Progenitor cell of endocrine pancreas (in vitro differentiated cells): ENCODE measurements at regions not wholly inside any gene's neighbourhood (a gene's known extent, or its start where the extent isn't known, plus 50 kb on each side); places are given as distances from the start of the nearest gene placed in this dataset.
"Not testable (repeated sequence)": the region's sequence is repeated elsewhere in the genome, so short reads cannot be mapped to it uniquely, and the experiment has no call there.

Source experiments
- DNase-seq: peaks from one replicate; pipeline ENCODE4 v3.0.0; 2021; ENCODE audit warnings: low spot score; ENCODE audit not compliant: unreplicated experiment
- H3K27ac Mint-ChIP-seq: 2 replicates; pipeline ENCODE4 v1.8.0; 2021; ENCODE audit warnings: mild to moderate bottlenecking, moderate library complexity, mixed read lengths
- H3K27me3 Mint-ChIP-seq: 2 replicates; pipeline ENCODE4 v1.8.0; 2021; ENCODE audit warnings: mixed read lengths
- H3K36me3 Mint-ChIP-seq: 2 replicates; pipeline ENCODE4 v1.8.0; 2022; ENCODE audit warnings: mixed read lengths; ENCODE audit not compliant: insufficient read depth
- H3K4me1 Mint-ChIP-seq: 2 replicates; pipeline ENCODE4 v1.8.0; 2021; ENCODE audit warnings: low read depth, mixed read lengths
- H3K4me3 Mint-ChIP-seq: 2 replicates; pipeline ENCODE4 v1.8.0; 2021; ENCODE audit warnings: low read depth, mild to moderate bottlenecking, moderate library complexity, mixed read lengths
- H3K9me3 Mint-ChIP-seq: 2 replicates; pipeline ENCODE4 v1.8.0; 2021; ENCODE audit warnings: low read depth, mixed read lengths
- CTCF ChIP-seq: fragments of 200-600 bp; sonication (generic); IDR thresholded peaks from one replicate; pipeline ENCODE4 v1.5.0; 2021; ENCODE audit warnings: antibody characterized with exemption, mild to moderate bottlenecking; ENCODE audit not compliant: unreplicated experiment

GRCh38 chr1:182331387-182331786 lies 60.2 kb downstream of the GLUL start:
- H3K4me3 Mint-ChIP-seq = no peak overlapping the region
- DNase-seq = no peak
- peaks cover 2% of the 10 kb centered on the region for H3K4me1 Mint-ChIP-seq
- no peaks in the 10 kb centered on the region for H3K27me3 Mint-ChIP-seq
- no peaks in the 10 kb centered on the region for H3K9me3 Mint-ChIP-seq
- no peak overlapping the region for H3K27ac Mint-ChIP-seq
- TF ChIP-seq CTCF = no peak
- H3K36me3 Mint-ChIP-seq = no peaks in the 10 kb centered on the region

GRCh38 chr1:182330303-182330702 lies 61.3 kb downstream of the GLUL start:
- no peak for DNase-seq
- Mint-ChIP-seq H3K36me3 (no peaks in the 10 kb centered on the region), H3K9me3 (no peaks in the 10 kb centered on the region), H3K27me3 (no peaks in the 10 kb centered on the region), H3K4me3 (no peak overlapping the region), H3K4me1 (peaks cover 2% of the 10 kb centered on the region), H3K27ac (no peak overlapping the region)
- no peak for TF ChIP-seq CTCF

- Mint-ChIP-seq H3K27me3 (no peaks in the 10 kb centered on the region), H3K4me3 (no peak overlapping the region), H3K4me1 (peaks cover 2% of the 10 kb centered on the region), H3K36me3 (no peaks in the 10 kb centered on the region), H3K27ac (no peak overlapping the region), H3K9me3 (no peaks in the 10 kb centered on the region)
- no peak for DNase-seq
- no peak for TF ChIP-seq CTCF
Measured at GRCh38 chr1:182329471-182329870, 62.1 kb downstream of the GLUL start.

- Mint-ChIP-seq H3K9me3 (no peaks in the 10 kb centered on the region), H3K4me3 (no peak overlapping the region), H3K36me3 (no peaks in the 10 kb centered on the region), H3K4me1 (no peaks in the 10 kb centered on the region), H3K27ac (no peak overlapping the region), H3K27me3 (no peaks in the 10 kb centered on the region)
- no peak for TF ChIP-seq CTCF
- DNase-seq = no peak
Measured at GRCh38 chr1:182328591-182328990, 63.0 kb downstream of the GLUL start.

GRCh38 chr1:182325339-182325738 lies 66.3 kb downstream of the GLUL start:
- no peaks in the 10 kb centered on the region for H3K4me1 Mint-ChIP-seq
- no peak overlapping the region for H3K27ac Mint-ChIP-seq

GRCh38 chr1:182321532-182321931 lies 70.1 kb downstream of the GLUL start:
- H3K4me3 Mint-ChIP-seq, H3K27ac Mint-ChIP-seq, H3K27me3 Mint-ChIP-seq, DNase-seq, H3K36me3 Mint-ChIP-seq, H3K4me1 Mint-ChIP-seq, H3K9me3 Mint-ChIP-seq: not testable (repeated sequence)

More at GRCh38 chr1:182325339-182325738, 66.3 kb downstream of the GLUL start:
- no peak for DNase-seq
- no peak for TF ChIP-seq CTCF
- Mint-ChIP-seq H3K9me3 (no peaks in the 10 kb centered on the region), H3K36me3 (no peaks in the 10 kb centered on the region), H3K4me3 (no peak overlapping the region), H3K27me3 (no peaks in the 10 kb centered on the region)
